ENCODE measurements at regions not wholly inside any gene's neighbourhood (a gene's known extent, or its start where the extent isn't known, plus 50 kb on each side); places are given as distances from the start of the nearest gene placed in this dataset.

DNA sequence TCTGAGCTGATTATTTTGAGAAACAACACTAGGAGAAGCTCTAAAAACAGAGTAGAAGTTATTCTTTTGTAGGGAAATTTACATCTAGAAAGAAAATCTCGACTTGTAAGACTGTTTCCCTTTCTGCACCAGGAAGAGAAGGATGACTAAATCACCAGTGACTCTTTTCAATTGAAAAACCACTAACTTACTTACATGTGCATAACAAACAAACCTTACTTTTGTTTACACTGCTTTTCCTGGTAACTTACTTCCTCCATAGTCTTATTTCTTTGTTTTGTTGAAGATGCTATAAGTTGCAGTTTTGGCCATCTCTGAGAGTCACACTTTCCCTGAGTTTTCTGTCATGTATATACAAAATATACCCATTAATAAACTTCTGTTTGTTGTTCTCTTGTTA is 293.6 kb upstream of the FAT4 start:
- ATAC-seq (ENCODE audit: low read depth), result no peak
- no peak for DNase-seq (ENCODE audit: low spot score)
- H3K36me3 ChIP-seq (ENCODE audit: low read depth), result no peaks in the 10 kb centered on the region
- TF ChIP-seq CTCF (IDR thresholded peaks at IDR 0.05; ENCODE audit: poor library complexity, severe bottlenecking), result no peak
- no peaks in the 10 kb centered on the region for H3K27me3 ChIP-seq (ENCODE audit: insufficient read depth, poor library complexity, severe bottlenecking)
- H3K9me3 ChIP-seq (ENCODE audit: severe bottlenecking), result peaks cover 3% of the 10 kb centered on the region
- H3K27ac ChIP-seq (ENCODE audit: poor library complexity, severe bottlenecking), result no peak overlapping the region
- no peak overlapping the region for H3K4me3 ChIP-seq (ENCODE audit: severe bottlenecking)
- no peaks in the 10 kb centered on the region for H3K4me1 ChIP-seq (ENCODE audit: insufficient read depth, poor library complexity, severe bottlenecking)

GRCh38 chr4:125020089-125021034 is 294.4 kb upstream of the FAT4 start:
- Histone ChIP-seq H3K9me3 (ENCODE audit: severe bottlenecking) (peaks cover 3% of the 10 kb centered on the region), H3K4me3 (ENCODE audit: severe bottlenecking) (no peak overlapping the region), H3K27ac (ENCODE audit: poor library complexity, severe bottlenecking) (no peak overlapping the region), H3K27me3 (ENCODE audit: insufficient read depth, poor library complexity, severe bottlenecking) (no peaks in the 10 kb centered on the region), H3K36me3 (ENCODE audit: low read depth) (no peaks in the 10 kb centered on the region), H3K4me1 (ENCODE audit: insufficient read depth, poor library complexity, severe bottlenecking) (no peaks in the 10 kb centered on the region)
- TF ChIP-seq CTCF (IDR thresholded peaks at IDR 0.05; ENCODE audit: poor library complexity, severe bottlenecking), result no peak
- DNase-seq (ENCODE audit: low spot score) (no peak), ATAC-seq (ENCODE audit: low read depth) (no peak)

- Histone ChIP-seq H3K27ac (ENCODE audit: poor library complexity, severe bottlenecking) (no peak overlapping the region), H3K27me3 (ENCODE audit: insufficient read depth, poor library complexity, severe bottlenecking) (no peaks in the 10 kb centered on the region), H3K4me3 (ENCODE audit: severe bottlenecking) (no peak overlapping the region), H3K9me3 (ENCODE audit: severe bottlenecking) (peaks cover 3% of the 10 kb centered on the region), H3K36me3 (ENCODE audit: low read depth) (no peaks in the 10 kb centered on the region), H3K4me1 (ENCODE audit: insufficient read depth, poor library complexity, severe bottlenecking) (no peaks in the 10 kb centered on the region)
- no peak for TF ChIP-seq CTCF (IDR thresholded peaks at IDR 0.05; ENCODE audit: poor library complexity, severe bottlenecking)
- DNase-seq (ENCODE audit: low spot score) (no peak), ATAC-seq (ENCODE audit: low read depth) (no peak)
These were observed 297.9 kb upstream of the FAT4 start for GRCh38 chr4:125016892-125017299.

DNA sequence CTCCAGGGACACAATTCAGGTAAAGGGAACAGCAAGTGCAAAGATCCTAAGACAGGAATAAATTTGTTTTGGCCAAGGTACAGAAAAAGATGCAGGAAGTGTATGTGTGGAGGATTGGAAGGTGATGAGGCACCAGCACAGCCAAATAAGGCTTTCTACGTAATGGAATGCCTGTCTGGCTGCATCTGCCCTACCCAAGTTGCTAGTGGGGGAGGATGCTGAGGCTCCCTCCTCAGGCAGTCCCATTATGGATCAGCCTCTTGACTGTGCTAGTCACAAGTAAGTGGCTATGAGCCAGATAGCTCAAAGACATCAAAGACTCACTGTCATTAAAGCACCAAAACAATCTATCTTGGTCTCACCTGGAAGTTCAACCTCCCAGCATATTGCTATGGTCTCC is 300.9 kb upstream of the FAT4 start:
- TF ChIP-seq CTCF (IDR thresholded peaks at IDR 0.05; ENCODE audit: poor library complexity, severe bottlenecking), result no peak
- ATAC-seq (ENCODE audit: low read depth) (0 out of 3 replicates have a peak, but pooled peaks have one; percentile 36), DNase-seq (ENCODE audit: low spot score) (no peak)
- no peak overlapping the region for H3K4me3 ChIP-seq (ENCODE audit: severe bottlenecking)
- peaks cover 7% of the 10 kb centered on the region for H3K4me1 ChIP-seq (ENCODE audit: insufficient read depth, poor library complexity, severe bottlenecking)
- peaks cover 3% of the 10 kb centered on the region for H3K9me3 ChIP-seq (ENCODE audit: severe bottlenecking)
- no peak overlapping the region for H3K27ac ChIP-seq (ENCODE audit: poor library complexity, severe bottlenecking)
- H3K36me3 ChIP-seq (ENCODE audit: low read depth), result no peaks in the 10 kb centered on the region
- no peaks in the 10 kb centered on the region for H3K27me3 ChIP-seq (ENCODE audit: insufficient read depth, poor library complexity, severe bottlenecking)

GRCh38 chr4:125011646-125012045 is 299.1 kb upstream of the ANKRD50 start:
- Histone ChIP-seq H3K9me3 (ENCODE audit: severe bottlenecking) (no peaks in the 10 kb centered on the region), H3K27ac (ENCODE audit: poor library complexity, severe bottlenecking) (no peak overlapping the region), H3K27me3 (ENCODE audit: insufficient read depth, poor library complexity, severe bottlenecking) (no peaks in the 10 kb centered on the region), H3K4me3 (ENCODE audit: severe bottlenecking) (no peak overlapping the region), H3K36me3 (ENCODE audit: low read depth) (no peaks in the 10 kb centered on the region), H3K4me1 (ENCODE audit: insufficient read depth, poor library complexity, severe bottlenecking) (peaks cover 7% of the 10 kb centered on the region)
- TF ChIP-seq CTCF (IDR thresholded peaks at IDR 0.05; ENCODE audit: poor library complexity, severe bottlenecking), result no peak
- ATAC-seq (ENCODE audit: low read depth) (no peak), DNase-seq (ENCODE audit: low spot score) (no peak)

Data from RWPE2 (cell line).